NCI-H128 (cell line): ENCODE measurements at regions not wholly inside any gene's neighbourhood (a gene's known extent, or its start where the extent isn't known, plus 50 kb on each side); places are given as distances from the start of the nearest gene placed in this dataset.
"Not testable (repeated sequence)": the region's sequence is repeated elsewhere in the genome, so short reads cannot be mapped to it uniquely, and the experiment has no call there.

Source experiments
- DNase-seq: peaks from one replicate; lab custom pipeline; 2025; ENCODE audit not compliant: unreplicated experiment; lab: John Stamatoyannopoulos, UW

- DNase-seq, result no peak
Measured at GRCh38 chr20:12925863-12926793, 82.6 kb upstream of the SPTLC3 start.

GRCh38 chr20:12927489-12927888, 81.3 kb upstream of the SPTLC3 start:
- no peak for DNase-seq

GRCh38 chr20:12928358-12928754, 80.4 kb upstream of the SPTLC3 start:
- no peak for DNase-seq

- DNase-seq, result no peak
Measured at GRCh38 chr20:12928755-12929401, 79.9 kb upstream of the SPTLC3 start.

GRCh38 chr20:12936020-12936419, 72.8 kb upstream of the SPTLC3 start:
- no peak for DNase-seq

- DNase-seq, result no peak
Measured at GRCh38 chr20:12936524-12936923, 72.2 kb upstream of the SPTLC3 start.

- no peak for DNase-seq
Measured at GRCh38 chr20:12941025-12941424, 67.7 kb upstream of the SPTLC3 start.

- no peak for DNase-seq
Measured at GRCh38 chr20:12942123-12942522, 66.6 kb upstream of the SPTLC3 start.

- DNase-seq, result no peak
Measured at GRCh38 chr20:12946789-12947188, 62.0 kb upstream of the SPTLC3 start.

- no peak for DNase-seq
Measured at GRCh38 chr20:12947691-12948090, 61.1 kb upstream of the SPTLC3 start.

GRCh38 chr20:12949429-12949980, 59.3 kb upstream of the SPTLC3 start:
- DNase-seq, result no peak

GRCh38 chr20:12954254-12954653, 54.5 kb upstream of the SPTLC3 start:
- not testable (repeated sequence) for DNase-seq

GRCh38 chr20:12955611-12956010, 53.2 kb upstream of the SPTLC3 start:
- no peak for DNase-seq

GRCh38 chr20:12956303-12956702, 52.5 kb upstream of the SPTLC3 start:
- DNase-seq, result no peak

GRCh38 chr20:12957968-12958367, 50.8 kb upstream of the SPTLC3 start:
- no peak for DNase-seq
